DND-41 (cell line): ENCODE measurements at regions not wholly inside any gene's neighbourhood (a gene's known extent, or its start where the extent isn't known, plus 50 kb on each side); places are given as distances from the start of the nearest gene placed in this dataset.

Source experiments
- ATAC-seq: fragments of 200-7000 bp; cut with Tn5 transposase; 3 replicates; pipeline ENCODE4 v1.9.1; 2021; ENCODE audit warnings: low read depth; ENCODE audit not compliant: insufficient read depth
- DNase-seq: peaks from one replicate; pipeline ENCODE4 v3.0.0-alpha.2; 2020
- H2AFZ ChIP-seq: 2 replicates; pipeline ENCODE4 v1.6.0; 2012; ENCODE audit warnings: low read depth, low read length
- H3K27ac ChIP-seq: 2 replicates; pipeline ENCODE4 v1.5.1; 2012; ENCODE audit warnings: low read length, inconsistent platforms
- H3K27me3 ChIP-seq: fragments of 200-600 bp; sonication (generic); 2 replicates; pipeline ENCODE4 v1.6.0; 2012; ENCODE audit warnings: low read length, mild to moderate bottlenecking, inconsistent platforms; ENCODE audit not compliant: insufficient read depth, poor library complexity
- H3K36me3 ChIP-seq: 2 replicates; pipeline ENCODE4 v1.5.1; 2012; ENCODE audit warnings: low read length, inconsistent platforms; ENCODE audit not compliant: insufficient read depth
- H3K4me1 ChIP-seq: 2 replicates; pipeline ENCODE4 v1.5.1; 2012; ENCODE audit warnings: mild to moderate bottlenecking, low read length; ENCODE audit not compliant: insufficient read depth
- H3K4me2 ChIP-seq: 2 replicates; pipeline ENCODE4 v1.6.0; 2012; ENCODE audit warnings: mild to moderate bottlenecking, moderate library complexity, low read length, inconsistent platforms; ENCODE audit not compliant: insufficient read depth
- H3K4me3 ChIP-seq, 2 experiments: fragments of 200-600 bp in 1 of 2; shearing (Covaris generic) in 1 of 2; 2 replicates each; pipeline ENCODE4 v1.5.1; 2012 to 2016; ENCODE audit warnings: inconsistent platforms in 2 of 2, low read length in 2 of 2, mild to moderate bottlenecking in 2 of 2, low read depth in 1 of 2, moderate library complexity in 1 of 2
- H3K79me2 ChIP-seq: 2 replicates; pipeline ENCODE4 v1.6.0; 2012; ENCODE audit warnings: low read length, inconsistent platforms; ENCODE audit not compliant: insufficient read depth
- H3K9ac ChIP-seq: 2 replicates; pipeline ENCODE4 v1.6.0; 2012; ENCODE audit warnings: low read depth, mild to moderate bottlenecking, inconsistent platforms, low read length, moderate library complexity
- H3K9me3 ChIP-seq: 2 replicates; pipeline ENCODE4 v1.5.1; 2012; ENCODE audit warnings: low read length, moderate library complexity, mild to moderate bottlenecking, inconsistent platforms; ENCODE audit not compliant: insufficient read depth, severe bottlenecking
- H4K20me1 ChIP-seq: 2 replicates; pipeline ENCODE4 v1.6.0; 2012; ENCODE audit warnings: low read length; ENCODE audit not compliant: insufficient read depth
- EZH2 ChIP-seq: IDR thresholded peaks from 3 replicates; pipeline ENCODE4 v1.6.1; 2012; ENCODE audit warnings: borderline replicate concordance, low read depth, mild to moderate bottlenecking, moderate library complexity, low read length, inconsistent platforms; ENCODE audit not compliant: severe bottlenecking
- TF ChIP-seq, protein P1 (sequence below): IDR thresholded peaks from 2 replicates; pipeline ENCODE4 v1.5.1; 2012; ENCODE audit warnings: borderline replicate concordance, low read length, moderate library complexity, mild to moderate bottlenecking; ENCODE audit not compliant: poor library complexity, severe bottlenecking; ENCODE audit errors: extremely low read depth

DNA sequence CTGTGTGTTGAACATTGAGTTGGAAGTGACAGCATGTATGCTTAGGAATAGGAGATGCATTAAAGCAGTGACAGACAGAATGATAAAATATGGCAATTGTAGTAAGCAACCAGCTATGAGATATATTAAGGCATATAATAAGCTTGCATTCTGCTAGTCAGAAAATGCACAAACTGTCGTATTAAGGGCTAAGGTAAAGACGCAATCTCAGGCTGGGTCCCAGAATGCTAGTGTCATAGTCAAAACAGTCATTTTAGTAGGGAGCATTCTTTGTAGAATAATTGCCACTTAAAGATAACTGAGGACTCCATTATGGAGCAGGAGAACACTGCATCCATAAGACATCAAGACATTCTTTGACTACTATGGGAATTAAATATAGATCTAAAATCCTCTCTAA lies 1369.7 kb upstream of the C9orf72 start:
- no peak for TF ChIP-seq EZH2
- TF ChIP-seq, protein P1, sequence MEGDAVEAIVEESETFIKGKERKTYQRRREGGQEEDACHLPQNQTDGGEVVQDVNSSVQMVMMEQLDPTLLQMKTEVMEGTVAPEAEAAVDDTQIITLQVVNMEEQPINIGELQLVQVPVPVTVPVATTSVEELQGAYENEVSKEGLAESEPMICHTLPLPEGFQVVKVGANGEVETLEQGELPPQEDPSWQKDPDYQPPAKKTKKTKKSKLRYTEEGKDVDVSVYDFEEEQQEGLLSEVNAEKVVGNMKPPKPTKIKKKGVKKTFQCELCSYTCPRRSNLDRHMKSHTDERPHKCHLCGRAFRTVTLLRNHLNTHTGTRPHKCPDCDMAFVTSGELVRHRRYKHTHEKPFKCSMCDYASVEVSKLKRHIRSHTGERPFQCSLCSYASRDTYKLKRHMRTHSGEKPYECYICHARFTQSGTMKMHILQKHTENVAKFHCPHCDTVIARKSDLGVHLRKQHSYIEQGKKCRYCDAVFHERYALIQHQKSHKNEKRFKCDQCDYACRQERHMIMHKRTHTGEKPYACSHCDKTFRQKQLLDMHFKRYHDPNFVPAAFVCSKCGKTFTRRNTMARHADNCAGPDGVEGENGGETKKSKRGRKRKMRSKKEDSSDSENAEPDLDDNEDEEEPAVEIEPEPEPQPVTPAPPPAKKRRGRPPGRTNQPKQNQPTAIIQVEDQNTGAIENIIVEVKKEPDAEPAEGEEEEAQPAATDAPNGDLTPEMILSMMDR, result no peak
- H2AFZ ChIP-seq, result no peak overlapping the region
- H3K36me3 ChIP-seq, result no peaks in the 10 kb centered on the region
- H3K9ac ChIP-seq, result no peak overlapping the region
- no peak overlapping the region for H3K4me2 ChIP-seq
- no peaks in the 10 kb centered on the region for H3K27me3 ChIP-seq
- no peak overlapping the region for H3K4me3 ChIP-seq
- no peaks in the 10 kb centered on the region for H3K4me1 ChIP-seq
- H4K20me1 ChIP-seq, result no peaks in the 10 kb centered on the region
- H3K9me3 ChIP-seq, result no peaks in the 10 kb centered on the region
- no peaks in the 10 kb centered on the region for H3K79me2 ChIP-seq
- ATAC-seq (no peak), DNase-seq (no peak)
- H3K27ac ChIP-seq, result no peak overlapping the region

GRCh38 chr9:28946648-28947047 lies 1373.4 kb upstream of the C9orf72 start:
- H3K4me1 ChIP-seq, result no peaks in the 10 kb centered on the region
- H3K27ac ChIP-seq, result no peak overlapping the region
- no peaks in the 10 kb centered on the region for H4K20me1 ChIP-seq
- TF ChIP-seq, protein P1, result no peak
- TF ChIP-seq EZH2, result no peak
- H3K9me3 ChIP-seq, result no peaks in the 10 kb centered on the region
- no peaks in the 10 kb centered on the region for H3K36me3 ChIP-seq
- H3K27me3 ChIP-seq, result no peaks in the 10 kb centered on the region
- no peak overlapping the region for H2AFZ ChIP-seq
- ATAC-seq (no peak), DNase-seq (no peak)
- H3K4me2 ChIP-seq, result no peak overlapping the region
- H3K79me2 ChIP-seq, result no peaks in the 10 kb centered on the region
- no peak overlapping the region for H3K9ac ChIP-seq
- no peak overlapping the region for H3K4me3 ChIP-seq

GRCh38 chr9:28951945-28952344 lies 1378.7 kb upstream of the C9orf72 start:
- Histone ChIP-seq H3K4me1 (no peaks in the 10 kb centered on the region), H3K9ac (no peak overlapping the region), H3K36me3 (no peaks in the 10 kb centered on the region), H3K27me3 (no peaks in the 10 kb centered on the region), H3K9me3 (no peaks in the 10 kb centered on the region), H3K79me2 (no peaks in the 10 kb centered on the region), H4K20me1 (no peaks in the 10 kb centered on the region), H2AFZ (no peak overlapping the region), H3K27ac (no peak overlapping the region), H3K4me3 (no peak overlapping the region), H3K4me2 (no peak overlapping the region)
- no peak for DNase-seq
- no peak for ATAC-seq
- TF ChIP-seq, protein P1, result peak; percentile 16
- TF ChIP-seq EZH2, result no peak
